Prostate gland (tissue), 1 donor: ENCODE measurements at regions not wholly inside any gene's neighbourhood (a gene's known extent, or its start where the extent isn't known, plus 50 kb on each side); places are given as distances from the start of the nearest gene placed in this dataset.

Experiments
- POLR2A ChIP-seq: fragments of 450-650 bp; IDR thresholded peaks from one replicate; pipeline ENCODE4 v1.6.1; 2016; ENCODE audit warnings: antibody characterized with exemption, mild to moderate bottlenecking
- POLR2AphosphoS5 ChIP-seq: sonication (generic); formaldehyde crosslinking; IDR thresholded peaks from one replicate; pipeline ENCODE4 v1.6.1; 2017; ENCODE audit warnings: antibody characterized with exemption

- TF ChIP-seq POLR2A (no peak), POLR2AphosphoS5 (no peak)
Observed at GRCh38 chr2:150292192-150292591, 195.3 kb downstream of the RND3 start.
